Liver (tissue), 8 donors: ENCODE measurements at regions not wholly inside any gene's neighbourhood (a gene's known extent, or its start where the extent isn't known, plus 50 kb on each side); places are given as distances from the start of the nearest gene placed in this dataset.

Experiments used
- DNase-seq: peaks from one replicate; pipeline ENCODE4 v3.0.0-alpha.2; 2017; ENCODE audit warnings: low spot score
- H3K27ac ChIP-seq, 2 donors: one replicate each; pipeline ENCODE4 v1.7.0; 2013; ENCODE audit warnings: inconsistent platforms in 2 of 2, low read length in 2 of 2, control low read depth in 1 of 2, low read depth in 1 of 2, mild to moderate bottlenecking in 1 of 2
- H3K27me3 ChIP-seq, 4 donors: one replicate each; pipeline versions ENCODE4 v1.6.1 to v1.7.0; 2013; ENCODE audit warnings: low read length in 3 of 4, inconsistent platforms in 1 of 4, mild to moderate bottlenecking in 1 of 4, moderate library complexity in 1 of 4; ENCODE audit not compliant: control insufficient read depth in 4 of 4, insufficient read depth in 4 of 4
- H3K36me3 ChIP-seq, 4 donors: one replicate each; pipeline versions ENCODE4 v1.6.1 to v1.7.0; 2013; ENCODE audit warnings: low read length in 3 of 4, mild to moderate bottlenecking in 3 of 4, low read depth in 1 of 4, moderate library complexity in 1 of 4; ENCODE audit not compliant: control insufficient read depth in 4 of 4, insufficient read depth in 3 of 4
- H3K4me1 ChIP-seq, 4 donors: one replicate each; pipeline versions ENCODE4 v1.6.1 to v1.7.0; 2013; ENCODE audit warnings: low read length in 3 of 4, mild to moderate bottlenecking in 3 of 4, moderate library complexity in 1 of 4; ENCODE audit not compliant: control insufficient read depth in 4 of 4, insufficient read depth in 4 of 4
- H3K4me3 ChIP-seq, 3 donors: one replicate each; pipeline versions ENCODE4 v1.6.1 to v1.7.0; 2013; ENCODE audit warnings: low read length in 3 of 3, control low read depth in 1 of 3, low read depth in 1 of 3, mild to moderate bottlenecking in 1 of 3
- H3K9ac ChIP-seq, 2 donors: one replicate each; pipeline ENCODE4 v1.7.0; 2013; ENCODE audit warnings: low read length in 2 of 2, mild to moderate bottlenecking in 2 of 2, moderate library complexity in 2 of 2, control low read depth in 1 of 2, low read depth in 1 of 2
- H3K9me3 ChIP-seq, 4 donors: one replicate each; pipeline versions ENCODE4 v1.6.1 to v1.7.0; 2013; ENCODE audit warnings: low read length in 3 of 4; ENCODE audit not compliant: control insufficient read depth in 4 of 4
- EGR1 ChIP-seq, 2 donors: IDR thresholded peaks; 2 replicates each; pipeline ENCODE4 v1.6.1; 2016 to 2018; ENCODE audit warnings: antibody characterized with exemption in 2 of 2, low read depth in 2 of 2
- FOXA1 ChIP-seq: IDR thresholded peaks from 2 replicates; pipeline ENCODE4 v1.6.1; 2016; ENCODE audit warnings: antibody characterized with exemption
- FOXA2 ChIP-seq: IDR thresholded peaks from 2 replicates; pipeline ENCODE4 v1.6.1; 2016; ENCODE audit warnings: antibody characterized with exemption
- GABPA ChIP-seq, 2 donors: IDR thresholded peaks in 1 of 2; conservative IDR thresholded peaks in 1 of 2; 2 replicates each; pipeline ENCODE4 v1.6.1; 2016; ENCODE audit warnings: antibody characterized with exemption in 2 of 2, mild to moderate bottlenecking in 1 of 2, moderate library complexity in 1 of 2
- HNF4A ChIP-seq, 2 donors: conservative IDR thresholded peaks; 2 replicates each; pipeline ENCODE4 v1.6.1; 2016; ENCODE audit warnings: antibody characterized with exemption in 2 of 2, mild to moderate bottlenecking in 2 of 2
- HNF4G ChIP-seq: IDR thresholded peaks from 2 replicates; pipeline ENCODE4 v1.6.1; 2016; ENCODE audit warnings: antibody characterized with exemption
- NR2F2 ChIP-seq: IDR thresholded peaks from 2 replicates; pipeline ENCODE4 v1.6.1; 2016; ENCODE audit warnings: antibody characterized with exemption
- RAD21 ChIP-seq, 2 donors: IDR thresholded peaks; 2 replicates each; pipeline ENCODE4 v1.6.1; 2016; ENCODE audit warnings: antibody characterized with exemption in 2 of 2, mild to moderate bottlenecking in 2 of 2
- RXRA ChIP-seq, 2 donors: IDR thresholded peaks; 2 replicates each; pipeline ENCODE4 v1.6.1; 2017 to 2018; ENCODE audit warnings: antibody characterized with exemption in 2 of 2, mild to moderate bottlenecking in 1 of 2
- TAF1 ChIP-seq: conservative IDR thresholded peaks from 2 replicates; pipeline ENCODE4 v1.6.1; 2016; ENCODE audit warnings: antibody characterized with exemption, mild to moderate bottlenecking
- YY1 ChIP-seq: IDR thresholded peaks from 2 replicates; pipeline ENCODE4 v1.6.1; 2016; ENCODE audit warnings: antibody characterized with exemption, mild to moderate bottlenecking
- WGBS: extraction: QIAGEN DNeasy Blood & Tissue Kit; methylation state at CpG from one replicate; pipeline ENCODE4 v1.1.7; 2013; 5-methylcytosine and 5-hydroxymethylcytosine counted together
- TF ChIP-seq, protein P1 (sequence below): fragments of 150-350 bp; IDR thresholded peaks from 2 replicates; pipeline ENCODE4 v1.5.1; 2017; ENCODE audit warnings: improper control_type of control experiment, low read depth, low read length; ENCODE audit not compliant: missing input control
- TF ChIP-seq, protein P2 (sequence below): IDR thresholded peaks from 2 replicates; pipeline ENCODE4 v1.6.1; 2016; ENCODE audit warnings: antibody characterized with exemption
- TF ChIP-seq, protein P3 (sequence below): IDR thresholded peaks from 2 replicates; pipeline ENCODE4 v1.6.1; 2016; ENCODE audit warnings: antibody characterized with exemption
- TF ChIP-seq, protein P4 (sequence below): IDR thresholded peaks from 2 replicates; pipeline ENCODE4 v1.6.1; 2016; ENCODE audit warnings: antibody characterized with exemption, mild to moderate bottlenecking
- donor health status: healthy.
- donor health status: healthy.
- donor health status: healthy.
- donor health status: healthy.
- donor health status: healthy.

DNA sequence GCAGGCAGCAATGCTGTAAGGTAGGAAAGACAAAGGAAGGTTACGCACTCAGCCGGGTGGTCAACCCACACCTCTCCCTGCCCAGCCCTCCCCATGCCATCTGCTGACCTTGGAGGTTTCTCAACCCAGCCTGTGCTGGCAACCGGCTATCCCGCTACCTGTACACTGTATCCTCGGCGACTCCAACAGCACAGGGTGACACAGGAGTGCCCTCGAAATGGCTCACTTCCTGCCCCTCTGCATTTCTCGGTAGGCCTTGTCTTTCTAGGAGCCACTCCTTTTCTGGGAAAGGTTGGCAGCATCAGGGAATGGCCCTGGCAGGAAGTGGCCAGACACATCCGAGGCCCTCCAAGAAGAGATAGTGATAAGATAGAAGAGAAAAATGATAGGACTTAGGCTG, 124.0 kb downstream of the PROX1 start:
- WGBS: 91% methylated on average over 9 of the region's 9 CpGs
- Histone ChIP-seq H3K9ac (no peak overlapping the region), H3K4me1 (peaks cover 0 to 5% (median 3%) of the 10 kb centered on the region in 4 donors), H3K4me3 (no peak overlapping the region), H3K27me3 (no peaks in the 10 kb centered on the region), H3K9me3 (no peaks in the 10 kb centered on the region), H3K36me3 (no peaks in the 10 kb centered on the region), H3K27ac (no peak overlapping the region)
- DNase-seq: no peak
- TF ChIP-seq RAD21 (IDR thresholded peaks at IDR 0.05): no peak
- TF ChIP-seq HNF4G: no peak

DNA sequence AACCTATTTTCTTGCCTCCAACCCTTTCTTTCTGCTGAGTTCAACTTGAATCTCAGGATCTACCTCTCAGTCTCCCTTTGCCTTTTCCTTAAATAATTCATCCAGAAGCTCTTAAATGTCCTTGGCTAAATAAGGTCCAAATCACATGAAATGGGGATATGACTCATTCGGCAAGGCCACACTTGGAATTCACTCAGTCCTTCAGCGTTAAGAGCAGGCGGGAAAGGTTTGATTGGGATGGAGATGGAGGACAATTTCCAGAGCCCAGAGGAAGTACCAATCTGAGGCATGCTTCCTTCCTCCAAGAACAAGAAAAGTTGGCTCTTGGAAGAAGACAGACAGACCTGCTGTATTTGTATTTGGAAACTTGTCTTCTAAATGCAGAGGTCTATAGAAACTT, 128.5 kb downstream of the PROX1 start:
- no peak for TF ChIP-seq RXRA (IDR thresholded peaks at IDR 0.05)
- TF ChIP-seq EGR1 (IDR thresholded peaks at IDR 0.05; ENCODE audit: low read depth in 2 of 2): no peak
- TF ChIP-seq, protein P1, sequence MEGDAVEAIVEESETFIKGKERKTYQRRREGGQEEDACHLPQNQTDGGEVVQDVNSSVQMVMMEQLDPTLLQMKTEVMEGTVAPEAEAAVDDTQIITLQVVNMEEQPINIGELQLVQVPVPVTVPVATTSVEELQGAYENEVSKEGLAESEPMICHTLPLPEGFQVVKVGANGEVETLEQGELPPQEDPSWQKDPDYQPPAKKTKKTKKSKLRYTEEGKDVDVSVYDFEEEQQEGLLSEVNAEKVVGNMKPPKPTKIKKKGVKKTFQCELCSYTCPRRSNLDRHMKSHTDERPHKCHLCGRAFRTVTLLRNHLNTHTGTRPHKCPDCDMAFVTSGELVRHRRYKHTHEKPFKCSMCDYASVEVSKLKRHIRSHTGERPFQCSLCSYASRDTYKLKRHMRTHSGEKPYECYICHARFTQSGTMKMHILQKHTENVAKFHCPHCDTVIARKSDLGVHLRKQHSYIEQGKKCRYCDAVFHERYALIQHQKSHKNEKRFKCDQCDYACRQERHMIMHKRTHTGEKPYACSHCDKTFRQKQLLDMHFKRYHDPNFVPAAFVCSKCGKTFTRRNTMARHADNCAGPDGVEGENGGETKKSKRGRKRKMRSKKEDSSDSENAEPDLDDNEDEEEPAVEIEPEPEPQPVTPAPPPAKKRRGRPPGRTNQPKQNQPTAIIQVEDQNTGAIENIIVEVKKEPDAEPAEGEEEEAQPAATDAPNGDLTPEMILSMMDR: no peak
- no peak for TF ChIP-seq NR2F2
- TF ChIP-seq, protein P2, sequence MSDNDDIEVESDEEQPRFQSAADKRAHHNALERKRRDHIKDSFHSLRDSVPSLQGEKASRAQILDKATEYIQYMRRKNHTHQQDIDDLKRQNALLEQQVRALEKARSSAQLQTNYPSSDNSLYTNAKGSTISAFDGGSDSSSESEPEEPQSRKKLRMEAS: no peak
- H3K9ac ChIP-seq: no peak overlapping the region
- H3K27me3 ChIP-seq: no peaks in the 10 kb centered on the region
- H3K4me3 ChIP-seq: no peak overlapping the region
- peaks cover 0 to 10% (median 5%) of the 10 kb centered on the region in 4 donors for H3K9me3 ChIP-seq
- no peaks in the 10 kb centered on the region for H3K36me3 ChIP-seq
- DNase-seq: no peak
- WGBS: 89% methylated on average over 3 of the region's 3 CpGs
- no peak overlapping the region for H3K27ac ChIP-seq
- no peaks in the 10 kb centered on the region for H3K4me1 ChIP-seq

DNA sequence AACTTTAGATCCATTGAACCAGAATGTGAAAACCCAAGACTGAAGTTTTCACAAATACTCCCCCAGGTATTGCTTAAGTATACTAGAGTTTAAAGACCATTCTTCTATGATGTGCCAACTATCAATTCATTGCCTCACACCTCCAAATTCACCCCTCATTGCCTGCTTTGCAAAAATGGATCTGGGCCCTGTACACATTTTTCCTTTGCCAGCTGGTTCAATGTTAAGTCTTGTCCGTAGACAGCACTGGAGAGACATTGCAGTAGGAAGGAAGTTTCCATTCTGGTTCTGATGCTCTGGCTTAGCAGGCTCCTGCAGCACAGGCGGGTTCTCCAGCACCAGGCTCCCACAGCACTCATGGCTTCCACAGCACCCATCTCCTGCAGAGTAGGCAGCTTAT, 130.0 kb downstream of the PROX1 start:
- TF ChIP-seq FOXA1 (no peak), TAF1 (no peak), RAD21 (IDR thresholded peaks at IDR 0.05) (no peak), EGR1 (IDR thresholded peaks at IDR 0.05; ENCODE audit: low read depth in 2 of 2) (no peak), HNF4A (conservative IDR thresholded peaks at IDR 0.05) (no peak), FOXA2 (no peak), GABPA (IDR thresholded peaks at IDR 0.05 in 1 of 2, conservative IDR thresholded peaks at IDR 0.05 in 1 of 2) (no peak), YY1 (no peak), NR2F2 (no peak)
- TF ChIP-seq, protein P2: no peak
- TF ChIP-seq, protein P3, sequence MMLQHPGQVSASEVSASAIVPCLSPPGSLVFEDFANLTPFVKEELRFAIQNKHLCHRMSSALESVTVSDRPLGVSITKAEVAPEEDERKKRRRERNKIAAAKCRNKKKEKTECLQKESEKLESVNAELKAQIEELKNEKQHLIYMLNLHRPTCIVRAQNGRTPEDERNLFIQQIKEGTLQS: no peak
- TF ChIP-seq, protein P4, sequence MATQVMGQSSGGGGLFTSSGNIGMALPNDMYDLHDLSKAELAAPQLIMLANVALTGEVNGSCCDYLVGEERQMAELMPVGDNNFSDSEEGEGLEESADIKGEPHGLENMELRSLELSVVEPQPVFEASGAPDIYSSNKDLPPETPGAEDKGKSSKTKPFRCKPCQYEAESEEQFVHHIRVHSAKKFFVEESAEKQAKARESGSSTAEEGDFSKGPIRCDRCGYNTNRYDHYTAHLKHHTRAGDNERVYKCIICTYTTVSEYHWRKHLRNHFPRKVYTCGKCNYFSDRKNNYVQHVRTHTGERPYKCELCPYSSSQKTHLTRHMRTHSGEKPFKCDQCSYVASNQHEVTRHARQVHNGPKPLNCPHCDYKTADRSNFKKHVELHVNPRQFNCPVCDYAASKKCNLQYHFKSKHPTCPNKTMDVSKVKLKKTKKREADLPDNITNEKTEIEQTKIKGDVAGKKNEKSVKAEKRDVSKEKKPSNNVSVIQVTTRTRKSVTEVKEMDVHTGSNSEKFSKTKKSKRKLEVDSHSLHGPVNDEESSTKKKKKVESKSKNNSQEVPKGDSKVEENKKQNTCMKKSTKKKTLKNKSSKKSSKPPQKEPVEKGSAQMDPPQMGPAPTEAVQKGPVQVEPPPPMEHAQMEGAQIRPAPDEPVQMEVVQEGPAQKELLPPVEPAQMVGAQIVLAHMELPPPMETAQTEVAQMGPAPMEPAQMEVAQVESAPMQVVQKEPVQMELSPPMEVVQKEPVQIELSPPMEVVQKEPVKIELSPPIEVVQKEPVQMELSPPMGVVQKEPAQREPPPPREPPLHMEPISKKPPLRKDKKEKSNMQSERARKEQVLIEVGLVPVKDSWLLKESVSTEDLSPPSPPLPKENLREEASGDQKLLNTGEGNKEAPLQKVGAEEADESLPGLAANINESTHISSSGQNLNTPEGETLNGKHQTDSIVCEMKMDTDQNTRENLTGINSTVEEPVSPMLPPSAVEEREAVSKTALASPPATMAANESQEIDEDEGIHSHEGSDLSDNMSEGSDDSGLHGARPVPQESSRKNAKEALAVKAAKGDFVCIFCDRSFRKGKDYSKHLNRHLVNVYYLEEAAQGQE: no peak
- no peaks in the 10 kb centered on the region for H3K27me3 ChIP-seq
- no peak overlapping the region for H3K27ac ChIP-seq
- no peaks in the 10 kb centered on the region for H3K36me3 ChIP-seq
- H3K9me3 ChIP-seq: peaks cover 0 to 10% (median 5%) of the 10 kb centered on the region in 4 donors
- DNase-seq: no peak
- peaks cover 0 to 7% (median 0%) of the 10 kb centered on the region in 4 donors for H3K4me1 ChIP-seq
- H3K9ac ChIP-seq: no peak overlapping the region
- peak overlapping the region in 1 of 3 donors; percentile 2 for H3K4me3 ChIP-seq
- WGBS: 96% methylated on average over 2 of the region's 2 CpGs
